OCI-LY3 (cell line): ENCODE measurements at regions not wholly inside any gene's neighbourhood (a gene's known extent, or its start where the extent isn't known, plus 50 kb on each side); places are given as distances from the start of the nearest gene placed in this dataset.

ENCODE experiments used
- EZH2phosphoT487 ChIP-seq: fragments of 200-600 bp; shearing (Covaris generic); IDR thresholded peaks from 2 replicates; pipeline ENCODE4 v1.6.1; 2018; ENCODE audit warnings: antibody characterized with exemption, mixed run types, low read depth
- TF ChIP-seq, protein P1 (sequence below): fragments of 200-600, 300-600 bp; sonication (generic); IDR thresholded peaks from 2 replicates; pipeline ENCODE4 v1.5.1; 2014; ENCODE audit warnings: antibody characterized with exemption, low read length, low read depth

DNA sequence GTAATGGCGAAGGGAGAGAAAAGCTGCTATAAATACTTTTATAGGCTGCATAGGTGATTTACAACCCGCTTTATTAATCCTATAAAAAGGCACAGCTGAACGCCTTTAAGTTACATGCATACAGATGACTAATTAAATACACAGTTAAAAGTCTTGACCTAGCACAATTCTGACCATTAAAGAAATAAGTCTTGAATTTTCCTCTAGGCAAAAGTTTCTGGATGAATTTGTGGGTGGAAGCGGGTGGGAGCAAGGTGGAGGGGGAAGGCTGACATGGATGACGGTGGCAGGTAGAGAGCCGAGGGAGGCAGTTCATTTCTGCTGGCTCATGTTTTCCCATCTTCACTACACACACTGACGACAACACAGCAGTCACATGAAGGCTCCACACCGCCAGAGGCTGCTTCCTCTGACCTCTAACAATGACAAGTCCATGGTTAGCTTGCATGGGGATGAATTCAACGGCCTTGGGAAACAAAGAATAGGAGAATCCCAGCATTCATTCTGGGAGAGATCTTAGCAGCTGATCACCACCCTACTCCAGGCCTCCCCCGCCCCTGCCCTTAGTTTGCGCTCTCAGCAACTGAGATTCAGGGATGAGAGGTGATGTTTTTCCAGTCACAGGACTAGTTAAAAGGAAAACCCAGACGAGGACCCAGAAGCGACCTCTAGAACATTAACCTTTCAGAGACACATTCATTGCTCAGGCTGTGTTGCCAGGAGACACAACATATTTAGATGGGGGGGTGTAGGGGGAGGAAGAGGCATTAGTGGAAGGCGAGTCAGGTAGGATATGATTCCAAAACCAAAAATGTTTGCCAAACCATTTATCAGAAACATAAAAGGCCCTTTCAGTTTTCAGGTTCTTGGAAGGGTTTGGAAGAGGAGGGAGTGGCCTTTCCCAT is 329.3 kb downstream of the PIK3R1 start:
- TF ChIP-seq, protein P1, sequence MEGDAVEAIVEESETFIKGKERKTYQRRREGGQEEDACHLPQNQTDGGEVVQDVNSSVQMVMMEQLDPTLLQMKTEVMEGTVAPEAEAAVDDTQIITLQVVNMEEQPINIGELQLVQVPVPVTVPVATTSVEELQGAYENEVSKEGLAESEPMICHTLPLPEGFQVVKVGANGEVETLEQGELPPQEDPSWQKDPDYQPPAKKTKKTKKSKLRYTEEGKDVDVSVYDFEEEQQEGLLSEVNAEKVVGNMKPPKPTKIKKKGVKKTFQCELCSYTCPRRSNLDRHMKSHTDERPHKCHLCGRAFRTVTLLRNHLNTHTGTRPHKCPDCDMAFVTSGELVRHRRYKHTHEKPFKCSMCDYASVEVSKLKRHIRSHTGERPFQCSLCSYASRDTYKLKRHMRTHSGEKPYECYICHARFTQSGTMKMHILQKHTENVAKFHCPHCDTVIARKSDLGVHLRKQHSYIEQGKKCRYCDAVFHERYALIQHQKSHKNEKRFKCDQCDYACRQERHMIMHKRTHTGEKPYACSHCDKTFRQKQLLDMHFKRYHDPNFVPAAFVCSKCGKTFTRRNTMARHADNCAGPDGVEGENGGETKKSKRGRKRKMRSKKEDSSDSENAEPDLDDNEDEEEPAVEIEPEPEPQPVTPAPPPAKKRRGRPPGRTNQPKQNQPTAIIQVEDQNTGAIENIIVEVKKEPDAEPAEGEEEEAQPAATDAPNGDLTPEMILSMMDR = no peak
- TF ChIP-seq EZH2phosphoT487 = no peak
